ENCODE measurements at regions not wholly inside any gene's neighbourhood (a gene's known extent, or its start where the extent isn't known, plus 50 kb on each side); places are given as distances from the start of the nearest gene placed in this dataset.

DNA sequence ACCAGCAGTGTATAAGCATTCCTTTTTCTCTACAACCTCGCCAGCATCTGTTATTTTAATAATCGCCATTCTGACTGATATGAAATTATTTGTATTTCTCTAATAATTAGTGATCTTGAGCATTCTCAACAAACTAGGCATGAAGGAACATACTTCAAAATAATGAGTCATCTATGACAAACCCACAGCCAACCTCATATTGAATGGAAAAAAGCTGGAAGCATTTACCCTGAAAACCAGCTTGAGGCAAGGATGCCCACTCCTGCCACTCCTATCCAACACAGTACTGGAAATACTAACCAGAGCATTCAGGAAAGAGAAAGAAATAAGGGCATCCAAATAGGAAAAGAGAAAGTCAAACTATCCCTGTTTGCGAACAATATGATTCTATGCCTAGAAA, 390.6 kb upstream of the ID4 start:
- H2BK5ac ChIP-seq (ENCODE audit: low read depth, low read length): no peak overlapping the region
- FAIRE-seq: no peak

More for the DNA sequence above, 390.6 kb upstream of the ID4 start:
- no peaks in the 10 kb centered on the region for H3K79me2 ChIP-seq (ENCODE audit: control insufficient read depth in 1 of 2, insufficient read depth in 2 of 2, low read length in 2 of 2)
- no peak overlapping the region for H3K27ac ChIP-seq (ENCODE audit: low read depth, low read length)
- no peak overlapping the region for H2BK15ac ChIP-seq (ENCODE audit: low read length)
- no peak overlapping the region for H4K91ac ChIP-seq (replicated peaks; ENCODE audit: insufficient read length, low read length)
- no peak overlapping the region for H4K8ac ChIP-seq (ENCODE audit: extremely low read depth, insufficient read depth, low read length)
- H2BK120ac ChIP-seq (replicated peaks; ENCODE audit: low read depth, low read length): no peak overlapping the region
- no peak overlapping the region for H3K14ac ChIP-seq (ENCODE audit: insufficient read length)
- H3K36me3 ChIP-seq (ENCODE audit: control insufficient read depth in 2 of 4, insufficient read depth in 4 of 4, low read length in 3 of 4): no peaks in the 10 kb centered on the region
- no peak for DNase-seq (ENCODE audit: low read depth in 1 of 2, low spot score in 2 of 2)
- no peak overlapping the region for H3K4me2 ChIP-seq (ENCODE audit: insufficient read depth in 1 of 2, low read depth in 2 of 2, low read length in 2 of 2)
- no peak overlapping the region for H3K23ac ChIP-seq (ENCODE audit: insufficient read length)
- H3K4me3 ChIP-seq (ENCODE audit: extremely low read depth in 1 of 4, insufficient read depth in 2 of 4, low read depth in 3 of 4, low read length in 4 of 4): no peak overlapping the region
- H3K79me1 ChIP-seq (ENCODE audit: low read depth, low read length): no peaks in the 10 kb centered on the region
- H3K23me2 ChIP-seq (ENCODE audit: low read depth, low read length): no peaks in the 10 kb centered on the region; the same call in 1 of the 2 replicates
- no peak overlapping the region for H2BK20ac ChIP-seq (ENCODE audit: low read length)
- no peak overlapping the region for H2AK5ac ChIP-seq (ENCODE audit: low read depth, low read length)
- H3K4ac ChIP-seq (replicated peaks; ENCODE audit: insufficient read length, low read depth, low read length): no peak overlapping the region
- H2AFZ ChIP-seq (ENCODE audit: low read length): no peak overlapping the region
- no peak overlapping the region for H3K56ac ChIP-seq (replicated peaks; ENCODE audit: insufficient read length, low read depth, low read length)
- no peak overlapping the region for H2BK12ac ChIP-seq (ENCODE audit: low read depth, low read length)
- no peak for TF ChIP-seq SIX5 (IDR thresholded peaks at IDR 0.05; ENCODE audit: low read depth, low read length)
- no peak for TF ChIP-seq BRCA1 (IDR thresholded peaks at IDR 0.05; ENCODE audit: low read depth, low read length)
- no peak for TF ChIP-seq SP4 (IDR thresholded peaks at IDR 0.05; ENCODE audit: low read length)
- TF ChIP-seq PHF8 (conservative IDR thresholded peaks at IDR 0.05; ENCODE audit: low read depth, low read length): no peak
- no peak for TF ChIP-seq YY1 (IDR thresholded peaks at IDR 0.05; ENCODE audit: low read depth, low read length)
- TF ChIP-seq EGR1 (IDR thresholded peaks at IDR 0.05; ENCODE audit: borderline replicate concordance, low read depth, low read length): no peak
- TF ChIP-seq NRF1 (IDR thresholded peaks at IDR 0.05; ENCODE audit: low read depth, low read length): no peak
- TF ChIP-seq EZH2 (IDR thresholded peaks at IDR 0.05; ENCODE audit: low read depth, low read length, severe bottlenecking): no peak
- POLR2A ChIA-PET (ENCODE audit: partially characterized antibody): interaction anchor here (0.6 kb wide), 1 partner anchor 269 kb away, joined by 3 read pairs; no protein-coding TSS in a partner anchor
- H4K5ac ChIP-seq (ENCODE audit: insufficient read length, low read depth, low read length): no peak overlapping the region
- WGBS, 2 experiments (ENCODE audit: extremely low coverage in 1 of 2, insufficient coverage in 1 of 2, insufficient read length in 1 of 2, insufficient replicate concordance in 2 of 2, low coverage in 1 of 2, low lambda C conversion rate in 2 of 2, missing lambda C conversion rate in 1 of 2): 97% methylated on average over 3 of the region's 3 CpGs; no CpG with 5 or more reads in 1 of the 2 experiments
- H3K9me3 ChIP-seq (ENCODE audit: insufficient read depth in 2 of 2, low read depth in 1 of 2, low read length in 1 of 2): peaks cover 0 to 3% of the 10 kb centered on the region in 2 experiments; a peak in 1 of 4 replicates
- CTCF ChIA-PET (ENCODE audit: partially characterized antibody): interaction anchor here (1.0 kb wide), 1 partner anchor 405 kb away, joined by 3 read pairs; no protein-coding TSS in a partner anchor
- no peak overlapping the region for H3K18ac ChIP-seq (ENCODE audit: extremely low read depth, low read length)
- H4K20me1 ChIP-seq (replicated peaks in 1 of 2; ENCODE audit: control insufficient read depth in 1 of 2, insufficient read depth in 2 of 2, low read length in 2 of 2): no peaks in the 10 kb centered on the region
- H3K9ac ChIP-seq (replicated peaks in 1 of 4; ENCODE audit: extremely low read depth in 1 of 4, low read depth in 3 of 4, low read length in 3 of 4): no peak overlapping the region
- H3K27me3 ChIP-seq (replicated peaks in 1 of 4; ENCODE audit: control insufficient read depth in 3 of 4, extremely low read depth in 1 of 4, insufficient read depth in 3 of 4, low read length in 3 of 4): no peaks in the 10 kb centered on the region
- H3K4me1 ChIP-seq (replicated peaks in 1 of 4; ENCODE audit: control insufficient read depth in 3 of 4, insufficient read depth in 4 of 4, low read length in 3 of 4): no peaks in the 10 kb centered on the region

Measured in H1 (cell line).